GM19463 (cell line): ENCODE measurements at regions not wholly inside any gene's neighbourhood (a gene's known extent, or its start where the extent isn't known, plus 50 kb on each side); places are given as distances from the start of the nearest gene placed in this dataset.

ENCODE experiments used
- ATAC-seq: cut with Tn5 transposase; IDR thresholded peaks from one replicate; pipeline ENCODE4 v1.9.1; 2021; ENCODE audit warnings: mild to moderate bottlenecking, moderate library complexity; ENCODE audit not compliant: unreplicated experiment

GRCh38 chr9:73845954-73846690 lies 651.0 kb upstream of the RORB start:
- no peak for ATAC-seq

GRCh38 chr9:73847536-73847935 lies 649.6 kb upstream of the RORB start:
- no peak for ATAC-seq

- ATAC-seq: no peak
These were observed 643.6 kb upstream of the RORB start for GRCh38 chr9:73853549-73853948.

- ATAC-seq: no peak
These were observed 641.9 kb upstream of the RORB start for GRCh38 chr9:73855206-73855605.

- no peak for ATAC-seq
These were observed 633.2 kb upstream of the RORB start for GRCh38 chr9:73863924-73864323.

GRCh38 chr9:73866451-73866850 lies 630.7 kb upstream of the RORB start:
- ATAC-seq: no peak

- ATAC-seq: peak; percentile 100
These were observed 627.9 kb upstream of the RORB start for GRCh38 chr9:73869264-73869663.

GRCh38 chr9:73871636-73872035 lies 625.5 kb upstream of the RORB start:
- ATAC-seq: no peak

GRCh38 chr9:73872701-73873100 lies 624.4 kb upstream of the RORB start:
- no peak for ATAC-seq

GRCh38 chr9:73880101-73880500 lies 617.0 kb upstream of the RORB start:
- ATAC-seq: no peak

- ATAC-seq: no peak
These were observed 608.1 kb upstream of the RORB start for GRCh38 chr9:73889023-73889422.

GRCh38 chr9:73890685-73891277 lies 606.4 kb upstream of the RORB start:
- ATAC-seq: no peak

GRCh38 chr9:73892335-73892734 lies 604.8 kb upstream of the RORB start:
- no peak for ATAC-seq

GRCh38 chr9:73893230-73893629 lies 603.9 kb upstream of the RORB start:
- ATAC-seq: no peak

GRCh38 chr9:73896061-73896460 lies 601.1 kb upstream of the RORB start:
- ATAC-seq: no peak

- ATAC-seq: no peak
These were observed 590.5 kb upstream of the RORB start for GRCh38 chr9:73906671-73907070.

- no peak for ATAC-seq
These were observed 585.3 kb upstream of the RORB start for GRCh38 chr9:73911804-73912203.

GRCh38 chr9:73916016-73916673 lies 581.0 kb upstream of the RORB start:
- peak; percentile 60 for ATAC-seq

- no peak for ATAC-seq
These were observed 577.4 kb upstream of the RORB start for GRCh38 chr9:73919712-73920111.

GRCh38 chr9:73923796-73924195 lies 573.3 kb upstream of the RORB start:
- ATAC-seq: no peak

- no peak for ATAC-seq
These were observed 546.0 kb upstream of the RORB start for GRCh38 chr9:73951147-73951546.

- no peak for ATAC-seq
These were observed 534.3 kb upstream of the RORB start for GRCh38 chr9:73962792-73963191.
